GM10248 (cell line): ENCODE measurements at regions not wholly inside any gene's neighbourhood (a gene's known extent, or its start where the extent isn't known, plus 50 kb on each side); places are given as distances from the start of the nearest gene placed in this dataset.

Experiments used
- CTCF ChIA-PET: fragments of 300-600 bp; sonication (Branson Sonifier 250); formaldehyde crosslinking; extraction: SDS; loops from one replicate; lab custom pipeline; 2021; ENCODE audit warnings: antibody characterized with exemption; lab: Yijun Ruan, JAX
- POLR2A ChIA-PET: fragments of 350-650 bp; sonication (Branson Sonifier 250); formaldehyde crosslinking; extraction: SDS; loops from one replicate; lab custom pipeline; 2020; ENCODE audit warnings: antibody characterized with exemption; lab: Yijun Ruan, JAX
- DNase-seq: peaks from one replicate; pipeline ENCODE4 v3.0.0; 2012; ENCODE audit errors: extremely low spot score
- TF ChIP-seq, protein P1 (sequence below): IDR thresholded peaks from 2 replicates; pipeline ENCODE4 v1.5.1; 2012; ENCODE audit warnings: mild to moderate bottlenecking, low read depth; ENCODE audit errors: extremely low read depth, missing control alignments, control extremely low read depth

DNA sequence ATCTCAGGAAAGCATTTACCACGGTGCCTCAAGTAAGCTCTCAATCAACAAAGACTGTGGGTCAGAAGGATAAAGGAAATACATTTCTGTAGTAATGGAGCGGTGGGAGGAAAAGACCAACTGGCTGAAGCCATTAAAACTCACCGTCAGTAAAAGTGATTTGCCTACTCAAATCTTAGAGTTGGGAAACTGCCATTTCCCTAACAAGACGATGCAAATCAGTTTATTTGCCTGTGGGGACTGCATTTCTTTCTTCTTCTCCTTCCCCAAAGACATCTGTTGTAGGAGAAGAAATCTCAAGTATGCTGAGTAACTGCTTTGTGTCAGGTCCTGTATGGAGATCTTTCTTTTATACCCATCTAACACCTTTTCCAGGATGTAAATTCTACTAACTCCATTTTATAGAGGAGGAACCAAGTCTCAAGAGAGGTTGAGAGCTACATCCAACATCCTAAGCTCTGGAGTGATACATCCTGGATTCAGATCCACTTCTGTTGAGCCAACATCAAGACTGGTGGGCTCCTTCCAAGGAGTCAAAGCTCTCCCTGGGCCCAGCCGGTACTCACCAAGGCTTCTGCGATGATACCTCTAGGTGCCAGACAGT lies 219.3 kb upstream of the FGGY start:
- DNase-seq = no peak
- TF ChIP-seq, protein P1, sequence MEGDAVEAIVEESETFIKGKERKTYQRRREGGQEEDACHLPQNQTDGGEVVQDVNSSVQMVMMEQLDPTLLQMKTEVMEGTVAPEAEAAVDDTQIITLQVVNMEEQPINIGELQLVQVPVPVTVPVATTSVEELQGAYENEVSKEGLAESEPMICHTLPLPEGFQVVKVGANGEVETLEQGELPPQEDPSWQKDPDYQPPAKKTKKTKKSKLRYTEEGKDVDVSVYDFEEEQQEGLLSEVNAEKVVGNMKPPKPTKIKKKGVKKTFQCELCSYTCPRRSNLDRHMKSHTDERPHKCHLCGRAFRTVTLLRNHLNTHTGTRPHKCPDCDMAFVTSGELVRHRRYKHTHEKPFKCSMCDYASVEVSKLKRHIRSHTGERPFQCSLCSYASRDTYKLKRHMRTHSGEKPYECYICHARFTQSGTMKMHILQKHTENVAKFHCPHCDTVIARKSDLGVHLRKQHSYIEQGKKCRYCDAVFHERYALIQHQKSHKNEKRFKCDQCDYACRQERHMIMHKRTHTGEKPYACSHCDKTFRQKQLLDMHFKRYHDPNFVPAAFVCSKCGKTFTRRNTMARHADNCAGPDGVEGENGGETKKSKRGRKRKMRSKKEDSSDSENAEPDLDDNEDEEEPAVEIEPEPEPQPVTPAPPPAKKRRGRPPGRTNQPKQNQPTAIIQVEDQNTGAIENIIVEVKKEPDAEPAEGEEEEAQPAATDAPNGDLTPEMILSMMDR = no peak
- ChIA-PET CTCF (interaction anchor here (1.5 to 2.2 kb wide), 4 partner anchors 10 to 15 kb away, joined by 4 to 7 read pairs (median 6); no protein-coding TSS in a partner anchor), POLR2A (no interaction called here)

- CTCF ChIA-PET = interaction anchor here (0.9 to 2.2 kb wide), 5 partner anchors 9 to 16 kb away, joined by 3 to 7 read pairs (median 5); no protein-coding TSS in a partner anchor
- POLR2A ChIA-PET = no interaction called here
- TF ChIP-seq, protein P1 = no peak
- DNase-seq = no peak
Measured at GRCh38 chr1:59078070-59078800, 218.7 kb upstream of the FGGY start.

DNA sequence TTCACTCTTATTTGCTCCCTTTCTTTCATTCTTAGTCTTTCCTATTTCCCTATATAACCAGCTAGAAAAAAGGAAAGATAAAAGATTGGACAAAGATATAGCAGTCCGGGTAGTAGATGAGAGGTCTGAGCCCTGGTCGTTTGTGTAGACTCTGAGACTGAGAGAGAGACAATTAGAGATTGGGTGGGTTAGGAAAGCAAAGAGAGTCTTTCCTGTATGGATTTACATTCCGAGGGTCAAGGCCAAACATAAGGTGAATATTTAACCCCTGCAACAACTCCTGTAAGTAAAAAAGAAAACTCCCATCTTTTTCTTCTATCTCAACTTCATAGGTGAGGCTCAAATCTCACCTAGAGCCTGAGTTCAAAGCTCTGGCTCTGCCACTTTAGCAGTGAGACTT lies 218.0 kb upstream of the FGGY start:
- ChIA-PET POLR2A (no interaction called here), CTCF (interaction anchor here (0.9 to 1.9 kb wide), 2 partner anchors 10 to 13 kb away, joined by 3 to 6 read pairs; no protein-coding TSS in a partner anchor)
- DNase-seq = no peak
- TF ChIP-seq, protein P1 = no peak

GRCh38 chr1:59079434-59080140 lies 217.3 kb upstream of the FGGY start:
- POLR2A ChIA-PET = no interaction called here
- TF ChIP-seq, protein P1 = no peak
- no peak for DNase-seq
- CTCF ChIA-PET = no interaction called here

GRCh38 chr1:59081181-59081580 lies 215.7 kb upstream of the FGGY start:
- TF ChIP-seq, protein P1 = no peak
- POLR2A ChIA-PET = no interaction called here
- no peak for DNase-seq
- CTCF ChIA-PET = interaction anchor here (1.6 kb wide), 1 partner anchor 10 kb away, joined by 4 read pairs; no protein-coding TSS in a partner anchor

DNA sequence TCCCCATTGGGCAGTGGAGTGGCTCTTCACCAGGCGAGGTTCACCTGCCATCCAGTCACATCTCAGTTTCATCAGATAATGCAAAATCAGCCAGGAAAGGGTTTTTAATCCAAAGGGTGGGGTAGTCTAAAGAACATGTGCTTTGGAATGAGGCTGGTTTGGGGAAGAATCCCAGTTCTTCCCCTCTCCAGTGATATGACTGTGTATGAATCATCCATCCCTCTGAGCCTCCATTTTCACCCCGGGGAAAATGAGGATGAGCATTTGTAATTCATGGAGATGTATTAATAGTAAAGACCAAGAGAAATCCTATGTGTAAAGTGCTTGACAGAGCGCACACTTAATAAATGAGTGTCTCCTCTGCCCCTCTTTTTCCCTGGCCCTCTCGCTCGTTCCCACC lies 215.1 kb upstream of the FGGY start:
- CTCF ChIA-PET = interaction anchor here (1.6 kb wide), 1 partner anchor 9 kb away, joined by 4 read pairs; no protein-coding TSS in a partner anchor
- TF ChIP-seq, protein P1 = no peak
- no peak for DNase-seq
- POLR2A ChIA-PET = no interaction called here
